ENCODE measurements at regions not wholly inside any gene's neighbourhood (a gene's known extent, or its start where the extent isn't known, plus 50 kb on each side); places are given as distances from the start of the nearest gene placed in this dataset.

DNA sequence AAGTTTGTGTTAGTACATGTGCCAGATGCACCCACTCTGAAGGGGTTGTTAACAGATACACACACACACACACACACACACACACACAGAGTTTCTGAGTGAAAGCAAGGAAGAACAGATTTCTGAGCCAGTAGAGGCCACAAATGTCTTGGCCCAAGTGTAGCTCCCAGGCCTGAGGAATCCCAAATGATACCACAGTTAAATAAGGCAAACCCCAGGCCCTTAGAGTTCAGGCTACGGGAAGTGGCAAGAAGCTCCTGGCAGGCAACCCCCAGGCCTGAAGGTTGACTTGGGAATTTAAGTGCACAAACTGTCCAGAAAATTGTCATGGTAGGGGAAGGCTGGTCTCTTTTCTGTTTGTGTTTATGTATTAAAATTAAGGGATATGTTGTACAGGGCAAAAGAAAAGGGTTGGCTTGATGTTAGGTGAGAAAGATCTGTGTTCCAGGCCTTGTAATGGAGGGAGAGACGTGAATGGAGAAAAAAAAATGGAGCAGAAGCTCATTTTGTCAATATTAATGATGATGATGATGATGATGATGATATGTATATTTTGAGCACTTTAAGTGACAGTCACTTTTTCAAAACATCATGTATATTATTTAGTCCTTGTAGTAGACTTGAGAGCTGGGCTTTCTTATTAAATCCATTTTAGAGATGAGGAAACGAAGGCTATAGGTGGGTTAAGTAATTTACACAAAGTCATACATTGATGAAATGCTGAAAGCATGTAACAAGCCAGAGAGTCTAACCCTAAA lies 317.0 kb upstream of the JAG1 start:
- no peak for DNase-seq (ENCODE audit: low read depth)

DNA sequence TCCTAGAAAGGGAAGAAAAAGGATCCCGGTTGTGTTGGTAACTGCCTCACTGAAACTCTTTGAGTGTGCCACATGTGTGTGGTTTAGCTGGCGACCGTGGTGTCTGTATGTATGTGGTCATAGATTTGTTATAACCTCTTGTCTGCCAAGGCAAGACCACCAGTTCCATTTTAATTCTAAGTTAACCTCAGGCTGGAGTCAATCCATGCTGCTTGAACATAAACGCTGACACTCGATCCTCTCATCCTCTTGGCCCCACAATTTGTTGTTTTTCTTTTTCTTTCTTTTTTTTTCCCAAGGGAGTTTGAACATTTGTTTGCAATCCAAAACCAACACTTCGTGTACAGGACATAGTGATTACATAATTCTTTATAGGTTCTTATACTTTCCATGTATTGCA lies 318.9 kb upstream of the JAG1 start:
- no peak for DNase-seq (ENCODE audit: low read depth)

DNA sequence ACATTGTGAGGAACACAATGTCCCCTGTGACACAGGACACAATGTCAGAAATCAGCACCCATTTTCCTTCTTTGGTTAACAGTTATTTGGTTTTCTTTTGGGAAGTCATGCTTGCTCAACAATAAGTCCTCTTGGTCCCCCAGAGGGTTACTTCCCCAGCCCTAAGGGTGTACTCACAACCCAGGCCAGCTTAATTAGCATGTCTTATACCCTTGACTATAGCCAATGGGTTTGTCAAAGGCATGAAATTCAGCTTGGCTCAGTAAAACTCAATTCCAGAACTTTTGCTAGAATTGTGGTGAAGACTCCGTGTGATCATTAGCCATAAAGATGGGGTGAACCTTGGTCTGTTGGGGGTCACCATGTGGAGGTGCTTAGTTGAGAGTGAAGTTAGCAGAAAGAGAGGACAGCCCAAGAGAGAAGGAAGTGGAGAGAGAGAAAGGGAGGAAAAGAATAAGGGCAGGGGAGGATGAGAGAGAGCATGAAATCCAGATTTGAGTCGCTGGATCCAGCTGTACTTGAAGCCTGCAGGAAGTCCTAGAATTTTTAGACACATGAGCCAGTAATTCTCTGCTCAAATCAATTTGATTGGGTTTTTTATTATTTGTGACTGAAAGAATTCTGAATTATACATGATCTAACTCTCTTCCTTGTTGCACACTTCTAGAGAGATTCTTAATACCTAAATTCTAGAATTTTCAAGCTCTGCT lies 321.3 kb upstream of the JAG1 start:
- DNase-seq (ENCODE audit: low read depth) = no peak

DNA sequence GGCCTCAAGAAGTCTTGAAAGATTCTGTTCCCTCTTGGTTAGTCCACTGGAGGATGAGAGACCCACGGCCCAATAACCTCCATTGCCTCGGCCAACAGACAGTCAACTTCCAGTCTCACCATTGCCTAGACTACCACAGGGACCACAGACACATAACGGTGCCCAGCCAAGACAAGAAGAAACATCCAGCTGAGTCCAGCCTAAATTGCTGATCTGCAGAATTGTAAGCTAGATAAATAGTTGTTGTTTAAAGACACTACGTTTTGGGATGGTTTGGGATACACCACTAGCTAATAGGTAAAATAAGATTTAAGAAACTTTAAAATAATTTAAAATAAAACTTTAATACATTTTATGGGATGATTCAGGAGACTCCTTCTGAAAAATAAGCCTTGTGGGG lies 324.7 kb upstream of the JAG1 start:
- no peak for DNase-seq (ENCODE audit: low read depth)

DNA sequence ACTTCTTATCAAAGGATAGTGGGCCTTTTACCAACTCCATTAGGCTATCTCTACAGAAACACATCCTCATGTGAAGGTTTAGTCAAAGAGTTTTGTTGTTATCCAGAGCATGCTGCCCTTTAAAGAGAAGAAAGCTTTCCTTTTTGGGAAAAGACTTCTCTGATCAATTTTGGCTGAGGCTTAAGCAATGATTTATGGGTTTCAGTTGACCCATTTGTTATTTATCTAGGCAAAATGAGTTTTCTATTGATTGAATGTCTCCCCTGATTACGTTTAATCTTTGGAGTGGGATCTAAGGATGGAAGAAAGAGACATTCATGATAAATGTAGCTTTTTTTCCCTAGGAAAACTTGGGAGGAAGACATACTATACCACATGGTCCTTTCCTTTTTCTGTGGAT lies 326.6 kb upstream of the JAG1 start:
- DNase-seq (ENCODE audit: low read depth) = no peak

DNA sequence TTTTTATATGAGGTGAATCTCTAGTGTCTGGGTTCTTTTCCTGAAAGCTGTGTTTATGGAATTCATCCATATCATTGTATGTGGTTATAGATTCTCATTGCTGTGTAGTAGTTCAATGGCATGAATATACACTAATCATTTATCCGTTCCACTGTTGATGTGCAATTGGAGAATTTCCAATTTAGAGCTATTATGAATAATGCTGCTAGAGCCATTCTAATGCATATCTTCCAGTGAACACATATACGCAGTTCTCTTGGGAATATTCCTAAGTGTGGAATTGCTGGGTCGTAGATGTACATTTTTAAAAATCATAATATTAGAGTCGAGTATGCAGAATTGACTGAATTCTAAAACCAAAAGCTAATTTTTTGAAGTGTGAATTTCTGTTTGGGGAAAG lies 327.5 kb upstream of the JAG1 start:
- no peak for DNase-seq (ENCODE audit: low read depth)

DNA sequence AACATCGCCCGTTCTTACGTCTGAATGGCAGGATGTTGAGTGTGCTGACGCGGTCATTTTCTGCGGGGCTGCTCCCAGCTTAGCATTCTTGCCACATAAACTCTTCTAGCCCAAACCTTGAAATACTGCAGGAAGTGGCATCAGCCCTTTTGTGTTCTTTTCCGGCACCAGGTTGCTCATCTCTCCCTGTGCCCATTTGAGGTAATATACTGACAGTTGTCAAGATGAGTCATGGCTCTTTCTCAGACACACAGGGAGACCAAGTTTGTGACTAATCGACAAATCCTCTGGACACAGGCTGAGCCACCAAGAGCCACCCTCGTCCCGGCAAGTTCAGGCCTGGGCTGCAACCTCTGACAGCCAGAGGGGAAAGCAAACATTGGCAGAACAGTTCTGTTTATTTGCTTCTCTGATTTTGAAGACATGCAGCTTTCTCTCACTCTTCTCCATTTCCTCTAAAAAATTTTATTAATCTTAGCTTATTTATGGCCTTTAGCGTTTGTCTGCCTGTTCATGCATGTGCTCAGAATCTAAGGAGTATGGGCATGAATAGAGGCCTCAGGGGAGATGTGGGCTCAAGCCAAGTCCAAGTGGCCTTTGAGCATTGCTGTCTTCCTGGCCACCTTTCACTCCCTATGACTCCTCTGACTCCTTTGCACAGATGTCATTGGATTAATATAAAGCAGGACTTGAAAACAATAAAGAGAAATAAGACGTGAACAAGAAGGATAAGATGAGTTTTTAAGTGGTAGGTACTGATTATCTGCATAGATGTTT lies 328.2 kb upstream of the JAG1 start:
- DNase-seq (ENCODE audit: low read depth) = no peak

DNA sequence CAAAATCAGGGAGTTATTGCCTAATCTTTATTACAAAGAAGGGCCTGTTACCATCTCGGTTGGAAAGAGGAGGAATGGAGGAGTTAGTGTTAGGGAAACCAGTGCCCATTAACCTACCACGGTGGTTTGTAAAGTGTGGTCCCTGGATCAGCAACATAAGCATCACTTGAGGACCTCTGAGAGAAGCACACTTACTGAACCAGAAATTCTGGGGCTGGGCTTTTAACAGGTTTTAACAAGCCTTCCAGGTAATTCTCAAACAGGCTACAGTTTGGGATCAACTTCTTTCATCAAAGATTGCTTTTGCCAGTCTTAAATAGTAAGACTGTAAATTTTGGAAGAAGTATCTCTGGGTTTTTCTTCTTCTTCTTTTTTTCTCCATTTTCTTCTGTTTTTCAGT lies 329.5 kb upstream of the JAG1 start:
- no peak for DNase-seq (ENCODE audit: low read depth)

DNA sequence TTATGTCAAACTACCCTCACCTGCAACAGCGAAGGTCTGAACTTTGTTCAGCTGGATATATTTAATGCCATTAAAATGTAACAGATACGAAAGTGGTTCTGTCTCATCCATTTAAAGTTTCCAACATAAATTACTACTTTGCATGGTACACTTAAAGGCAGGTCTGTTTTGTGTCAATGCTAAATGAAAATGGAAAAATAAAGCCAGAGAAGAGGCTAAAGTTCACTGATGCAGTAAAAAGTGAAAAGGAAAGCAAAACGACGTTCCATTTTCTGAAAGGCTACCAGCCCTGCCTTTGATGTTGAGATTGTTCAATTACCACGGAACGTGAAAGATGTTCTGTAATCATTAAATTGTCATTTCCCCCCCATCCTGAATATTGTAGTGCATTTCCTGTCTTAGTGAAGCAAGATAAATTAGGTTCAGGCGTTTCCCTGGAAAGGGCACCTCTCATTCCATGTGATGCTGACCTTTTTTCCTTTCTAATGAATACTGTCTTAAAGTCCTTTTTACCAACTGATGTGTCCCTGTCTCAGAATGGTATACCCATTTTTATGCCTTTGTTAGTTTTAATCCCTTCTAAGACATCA lies 334.7 kb upstream of the JAG1 start:
- no peak for DNase-seq (ENCODE audit: low read depth)

DNA sequence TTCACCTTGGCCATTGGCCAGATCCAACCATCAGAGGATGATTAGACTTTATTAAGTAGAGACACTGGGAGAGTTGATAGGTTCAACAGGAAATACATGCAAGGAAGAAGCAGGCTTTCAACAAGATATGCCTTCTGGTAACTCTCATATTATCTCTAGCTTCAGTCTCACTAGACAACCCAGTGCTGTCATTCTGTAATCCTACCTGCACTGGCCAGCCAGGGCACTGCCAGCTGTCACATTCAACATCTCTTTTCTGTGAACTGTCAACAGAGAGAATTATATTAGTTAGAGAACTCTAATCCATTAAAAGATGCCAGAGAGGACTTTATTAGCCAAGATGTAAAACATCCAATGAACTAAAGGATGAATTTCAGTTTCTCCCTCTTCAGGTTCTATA lies 337.9 kb upstream of the JAG1 start:
- no peak for DNase-seq (ENCODE audit: low read depth)

DNA sequence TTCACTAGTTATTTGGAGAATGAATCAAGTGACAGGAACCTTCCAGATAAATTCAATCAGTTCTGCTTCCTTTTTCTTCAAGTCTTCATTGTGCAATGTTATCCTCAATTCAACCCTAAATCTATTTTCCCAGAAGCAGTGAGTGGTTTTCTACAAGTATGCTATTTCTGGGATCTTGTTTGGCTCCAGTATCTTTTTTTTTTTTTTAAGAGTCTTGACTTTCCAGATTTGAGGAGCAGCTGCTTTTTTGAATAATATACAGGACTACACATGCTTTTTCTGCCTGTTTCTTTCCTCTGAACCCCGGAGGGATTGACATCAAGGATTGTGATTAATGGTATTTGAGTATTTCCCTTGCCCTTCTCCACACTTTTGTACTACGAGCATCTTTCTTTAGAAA lies 339.2 kb upstream of the JAG1 start:
- peak; percentile 82 for DNase-seq (ENCODE audit: low read depth)

DNA sequence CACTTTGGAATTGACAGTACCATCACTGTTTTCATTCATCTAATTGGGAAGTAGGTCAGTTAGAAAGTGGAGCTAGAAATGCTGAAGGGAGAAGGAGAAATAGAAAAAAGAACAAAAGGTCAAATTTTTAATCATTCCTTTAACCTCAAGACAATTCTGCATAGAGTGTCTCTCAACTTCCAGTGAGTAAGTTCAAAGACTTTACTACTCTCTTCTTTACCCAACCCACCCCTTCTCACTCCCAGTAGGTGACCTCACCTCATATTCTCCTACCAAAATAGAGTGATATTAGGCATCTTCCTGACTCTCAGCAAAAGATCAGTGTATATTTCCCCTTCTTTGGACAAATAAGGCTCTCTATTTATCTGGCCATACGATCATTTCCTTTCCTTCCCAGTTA lies 340.0 kb upstream of the JAG1 start:
- no peak for DNase-seq (ENCODE audit: low read depth)

DNA sequence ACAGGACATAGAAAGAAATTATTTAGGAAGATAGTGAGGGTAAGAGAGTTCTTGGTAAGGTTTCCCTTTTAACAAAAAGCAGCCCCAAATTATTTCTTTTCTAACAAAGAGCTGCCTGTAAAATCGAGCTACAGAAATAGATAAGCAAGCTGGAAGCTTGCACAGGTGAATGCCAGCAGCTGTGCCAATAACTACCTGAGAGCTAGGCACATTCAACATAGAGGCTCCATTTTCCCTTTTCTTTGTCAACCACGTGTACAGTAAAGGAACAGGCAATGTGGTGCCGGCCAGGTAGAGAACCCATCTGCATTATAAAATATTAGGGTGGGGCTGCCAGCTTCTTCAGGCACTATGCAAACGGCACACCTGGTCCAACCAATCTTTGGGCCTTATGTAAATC lies 341.6 kb upstream of the JAG1 start:
- DNase-seq (ENCODE audit: low read depth) = no peak

DNA sequence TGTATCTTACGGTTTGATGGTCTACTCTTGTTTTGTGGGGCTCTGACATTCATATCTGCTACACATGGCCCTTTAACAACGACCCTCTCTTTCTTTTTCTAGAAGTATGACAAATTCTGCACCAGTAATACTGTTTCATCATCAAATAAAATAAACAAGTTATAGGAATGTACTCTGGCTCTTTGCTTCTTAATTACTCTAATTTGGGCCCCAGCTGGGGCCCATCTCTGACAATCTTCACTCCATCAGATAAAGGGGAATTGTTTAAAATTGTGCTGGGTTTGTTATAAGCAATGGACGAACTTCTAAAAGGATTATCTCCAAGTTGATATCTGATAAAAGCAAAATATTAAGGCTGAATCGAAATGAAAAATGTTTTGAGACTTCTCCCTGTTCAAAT lies 343.6 kb upstream of the JAG1 start:
- no peak for DNase-seq (ENCODE audit: low read depth)

DNA sequence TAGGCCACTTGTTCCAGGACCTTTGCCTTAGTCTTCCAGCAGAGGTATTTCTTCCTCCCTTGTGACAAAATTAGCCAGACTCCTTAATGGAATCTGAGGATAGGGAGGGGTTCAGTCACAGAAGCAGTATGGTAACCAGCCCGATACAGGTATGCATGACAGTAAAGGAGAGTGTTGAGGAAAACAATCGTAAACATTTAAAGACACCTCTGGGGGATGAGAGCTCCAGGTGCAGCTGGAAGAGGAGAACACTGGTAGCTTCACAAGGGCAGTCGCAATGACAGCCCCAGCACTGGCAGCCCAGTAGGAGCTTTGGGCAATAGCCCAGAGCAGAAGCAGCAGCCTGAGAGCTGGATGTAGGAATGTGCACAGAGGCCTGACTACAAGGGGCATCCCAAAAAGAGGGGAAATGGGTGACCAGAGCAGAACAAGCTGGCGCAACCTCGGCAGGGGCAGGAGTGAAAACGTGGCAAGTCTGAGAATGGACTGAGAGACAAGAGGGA lies 344.9 kb upstream of the JAG1 start:
- DNase-seq (ENCODE audit: low read depth) = no peak

DNA sequence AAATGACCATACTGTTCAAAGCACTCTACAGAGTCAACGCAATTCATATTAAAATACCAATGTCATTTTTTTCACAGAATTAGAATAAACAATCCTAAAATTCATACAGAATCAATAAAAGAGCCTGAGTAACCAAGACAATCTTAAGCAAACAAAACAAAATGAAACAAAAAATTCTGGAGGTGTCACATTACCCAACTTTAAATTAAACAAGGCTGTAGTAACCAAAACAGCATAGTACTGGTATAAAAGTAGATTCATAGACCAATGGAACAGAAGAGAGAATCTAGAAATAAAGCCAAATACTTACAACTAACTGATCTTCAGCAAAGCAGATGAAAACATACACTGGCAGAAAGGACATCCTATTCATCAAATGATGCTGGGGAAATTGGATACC lies 346.9 kb upstream of the JAG1 start:
- DNase-seq (ENCODE audit: low read depth) = no peak

DNA sequence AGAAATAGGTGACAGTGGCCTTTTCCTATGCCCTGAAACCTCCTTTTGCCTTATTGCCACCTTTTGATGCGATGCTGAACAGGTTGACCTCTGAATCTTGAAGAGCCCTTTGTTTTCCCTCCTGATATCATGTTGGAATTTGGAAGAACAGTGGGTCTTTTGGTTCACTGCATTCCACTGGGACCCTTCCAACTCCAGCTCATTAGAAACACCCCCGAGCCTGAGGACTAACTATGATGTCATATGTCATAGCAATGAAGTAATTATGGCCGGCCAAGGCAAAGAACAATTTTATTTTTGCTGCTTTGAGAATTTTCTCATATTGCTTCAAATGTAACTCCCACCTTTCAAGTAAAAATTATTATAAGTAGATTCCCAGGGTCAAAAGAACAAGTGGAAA lies 353.4 kb upstream of the JAG1 start:
- no peak for DNase-seq (ENCODE audit: low read depth)

DNA sequence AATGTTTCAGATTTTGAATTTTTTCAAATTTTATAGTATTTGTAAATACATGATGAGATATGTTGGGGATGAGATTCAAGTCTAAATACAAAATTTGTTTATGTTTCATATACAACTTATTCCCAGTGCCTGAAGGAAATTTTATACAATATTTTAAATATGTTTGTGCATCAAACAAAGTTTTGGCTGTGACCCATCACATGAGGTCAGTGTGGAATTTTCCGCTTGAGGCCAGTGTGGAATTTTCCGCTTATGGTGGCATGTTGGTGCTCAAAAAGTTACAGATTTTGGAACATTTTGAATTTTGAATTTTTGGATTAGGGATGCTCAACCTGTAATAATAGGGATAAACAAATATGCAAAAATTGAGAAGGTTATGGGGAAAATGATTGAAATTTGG lies 356.6 kb upstream of the JAG1 start:
- no peak for DNase-seq (ENCODE audit: low read depth)

DNA sequence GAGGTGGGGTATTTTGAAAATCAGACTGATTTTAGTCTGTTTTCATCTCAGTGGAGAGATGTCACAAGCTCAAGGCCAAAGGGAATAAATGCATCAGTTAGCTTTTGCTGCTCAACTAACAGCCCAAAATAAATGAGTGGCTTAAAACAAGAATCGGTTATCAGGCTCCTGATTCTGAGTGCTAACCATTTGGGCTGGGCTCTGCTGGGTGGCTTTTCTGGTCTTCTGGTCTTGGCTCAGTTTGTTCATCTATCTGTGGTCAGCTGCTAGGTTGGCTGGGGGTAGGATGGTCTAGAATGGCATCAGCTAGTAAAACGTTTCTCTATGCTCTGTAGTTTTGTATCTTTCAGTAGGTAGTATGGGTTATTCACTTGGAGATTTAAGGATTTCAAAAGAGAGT lies 357.5 kb upstream of the JAG1 start:
- no peak for DNase-seq (ENCODE audit: low read depth)

DNA sequence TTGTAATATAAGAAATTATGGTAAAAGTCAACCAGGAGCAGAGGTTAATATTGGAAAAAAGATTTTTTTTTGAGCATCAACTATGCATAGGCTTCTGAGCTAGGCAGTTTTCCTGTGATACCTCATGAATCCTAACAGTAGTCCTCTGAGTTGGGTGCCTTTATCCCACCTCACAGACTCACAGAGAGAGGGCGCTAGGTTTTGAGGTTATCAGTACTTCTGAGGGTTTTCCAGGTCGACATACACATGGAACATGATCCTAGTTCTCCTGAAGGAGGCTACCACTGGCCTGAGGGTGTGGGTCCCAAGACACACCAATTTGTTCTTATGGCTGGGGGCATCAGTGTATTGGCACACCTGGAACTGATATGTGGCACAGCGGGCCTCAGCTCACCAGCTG lies 358.8 kb upstream of the JAG1 start:
- DNase-seq (ENCODE audit: low read depth) = no peak

DNA sequence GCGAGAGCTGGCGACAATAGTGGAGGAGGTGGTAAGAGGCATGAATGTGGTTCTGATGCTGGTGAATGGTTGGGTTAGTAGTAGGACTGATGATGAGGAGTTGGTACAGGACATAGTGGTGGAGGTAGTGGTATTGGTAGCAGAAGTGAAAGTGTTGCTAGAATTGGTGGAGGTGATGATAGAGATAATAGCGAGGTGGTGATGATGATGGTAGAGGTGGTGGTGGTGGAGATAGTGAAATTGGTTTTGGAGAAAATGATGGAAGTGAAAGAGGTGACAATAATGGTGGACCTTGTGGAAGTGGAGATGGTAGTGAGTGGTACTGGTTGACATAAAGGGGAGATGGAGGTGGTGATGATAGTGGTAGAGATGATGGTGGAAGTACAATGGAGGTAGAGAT lies 360.2 kb upstream of the JAG1 start:
- no peak for DNase-seq (ENCODE audit: low read depth)

DNA sequence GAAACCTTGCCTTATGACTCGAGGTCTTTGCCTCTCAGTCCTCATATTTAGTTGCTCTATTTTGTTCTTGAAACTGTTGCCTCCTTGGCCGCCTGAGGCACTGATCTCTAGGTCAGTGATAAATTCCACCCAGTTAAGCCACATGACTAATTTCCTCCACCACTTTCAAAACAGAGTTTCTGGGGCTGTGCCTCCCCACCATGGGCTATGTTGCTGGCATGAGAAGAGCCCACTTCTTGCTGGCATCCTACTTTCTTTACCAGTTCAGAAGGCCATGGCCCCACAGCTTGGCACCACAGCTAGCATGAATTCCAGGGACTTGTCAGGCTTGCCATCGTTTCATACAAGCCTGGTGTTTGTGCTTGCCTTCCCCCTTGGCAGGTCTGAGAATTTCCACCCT lies 361.4 kb upstream of the JAG1 start:
- DNase-seq (ENCODE audit: low read depth) = no peak

DNA sequence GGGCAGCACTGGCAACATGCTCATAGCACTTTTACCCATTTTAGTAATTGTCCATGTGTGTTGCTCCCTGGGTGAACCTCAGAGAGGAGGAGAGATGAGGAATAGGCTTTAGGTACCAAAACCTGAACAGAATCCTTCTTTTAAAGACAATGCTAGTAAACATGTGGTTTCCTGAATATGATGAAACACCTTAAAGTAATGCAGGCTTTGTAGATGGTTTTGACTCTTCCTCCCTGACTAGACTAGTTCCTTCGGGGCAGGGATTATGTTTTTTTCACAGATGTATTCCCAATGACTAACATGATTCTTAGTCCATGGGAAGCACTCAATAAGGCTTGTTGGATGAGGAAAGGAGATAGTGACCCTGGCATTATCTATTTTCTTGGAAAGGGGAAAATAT lies 367.6 kb upstream of the JAG1 start:
- DNase-seq (ENCODE audit: low read depth) = no peak

All from stromal cell of bone marrow (primary cell).